ENCODE measurements at regions not wholly inside any gene's neighbourhood (a gene's known extent, or its start where the extent isn't known, plus 50 kb on each side); places are given as distances from the start of the nearest gene placed in this dataset.

GRCh38 chr2:16012626-16013358, 72.4 kb downstream of the MYCN start:
- H3K36me3 ChIP-seq (replicated peaks in 1 of 2): no peaks in the 10 kb centered on the region
- H3K9me3 ChIP-seq (replicated peaks in 1 of 3): no peaks in the 10 kb centered on the region
- H3K4me3 ChIP-seq: no peak overlapping the region
- H3K4me1 ChIP-seq (replicated peaks in 1 of 2): no peaks in the 10 kb centered on the region
- 35 to 49% (median 47%) methylated on average over 4 to 19 of the region's 19 CpGs for WGBS, 4 donors
- no peak overlapping the region for H3K27ac ChIP-seq
- intact Hi-C loops (cut with DNase I): no loop called here
- no peak for DNase-seq
- TF ChIP-seq POLR2A (IDR thresholded peaks at IDR 0.05): no peak
- TF ChIP-seq CTCF (IDR thresholded peaks at IDR 0.05): no peak
- H3K27me3 ChIP-seq: peaks cover 17% of the 10 kb centered on the region

- Histone ChIP-seq H3K36me3 (replicated peaks in 1 of 2) (no peaks in the 10 kb centered on the region), H3K27ac (no peak overlapping the region), H3K9me3 (replicated peaks in 1 of 3) (no peaks in the 10 kb centered on the region), H3K4me3 (no peak overlapping the region), H3K27me3 (peaks cover 17% of the 10 kb centered on the region), H3K4me1 (replicated peaks in 1 of 2) (no peaks in the 10 kb centered on the region)
- TF ChIP-seq CTCF (IDR thresholded peaks at IDR 0.05): no peak
- TF ChIP-seq POLR2A (IDR thresholded peaks at IDR 0.05): no peak
- DNase-seq: no peak
- intact Hi-C loops (cut with DNase I): no loop called here
- WGBS, 4 donors: 83 to 92% (median 88%) methylated on average over 2 of the region's 2 CpGs
Observed at GRCh38 chr2:16012029-16012596, 71.8 kb downstream of the MYCN start.

GRCh38 chr2:16011621-16011960, 71.2 kb downstream of the MYCN start:
- Histone ChIP-seq H3K27ac (no peak overlapping the region), H3K36me3 (replicated peaks in 1 of 2) (no peaks in the 10 kb centered on the region), H3K4me3 (no peak overlapping the region), H3K27me3 (peaks cover 17% of the 10 kb centered on the region), H3K4me1 (replicated peaks in 1 of 2) (no peaks in the 10 kb centered on the region), H3K9me3 (replicated peaks in 1 of 3) (no peaks in the 10 kb centered on the region)
- 84 to 93% (median 88%) methylated on average over 2 of the region's 2 CpGs for WGBS, 4 donors
- no peak for TF ChIP-seq CTCF (IDR thresholded peaks at IDR 0.05)
- no peak for DNase-seq
- intact Hi-C loops (cut with DNase I): no loop called here

- 65 to 85% (median 70%) methylated on average over 2 of the region's 2 CpGs for WGBS, 4 donors
- intact Hi-C loops (cut with DNase I): no loop called here
- H3K36me3 ChIP-seq (replicated peaks in 1 of 2): no peaks in the 10 kb centered on the region
- no peak overlapping the region for H3K4me3 ChIP-seq
- no peaks in the 10 kb centered on the region for H3K4me1 ChIP-seq (replicated peaks in 1 of 2)
- H3K9me3 ChIP-seq (replicated peaks in 1 of 3): no peaks in the 10 kb centered on the region
- no peak overlapping the region for H3K27ac ChIP-seq
- no peak for DNase-seq
- no peak for TF ChIP-seq POLR2A (IDR thresholded peaks at IDR 0.05)
- no peak for TF ChIP-seq CTCF (IDR thresholded peaks at IDR 0.05)
- H3K27me3 ChIP-seq: peaks cover 17% of the 10 kb centered on the region
Observed at GRCh38 chr2:16010951-16011620, 70.7 kb downstream of the MYCN start.
